Activated naive CD4-positive, alpha-beta T cell treated with Interleukin-2 at 50 U/mL for 16 hours (primary cell): ENCODE measurements at regions not wholly inside any gene's neighbourhood (a gene's known extent, or its start where the extent isn't known, plus 50 kb on each side); places are given as distances from the start of the nearest gene placed in this dataset.
"Not testable (repeated sequence)": the region's sequence is repeated elsewhere in the genome, so short reads cannot be mapped to it uniquely, and the experiment has no call there.

Experiments
- DNase-seq: peaks from one replicate; pipeline ENCODE4 v3.0.0-alpha.2; 2020

GRCh38 chr10:3287572-3288445, 115.2 kb upstream of the PITRM1 start:
- DNase-seq, result no peak

DNA sequence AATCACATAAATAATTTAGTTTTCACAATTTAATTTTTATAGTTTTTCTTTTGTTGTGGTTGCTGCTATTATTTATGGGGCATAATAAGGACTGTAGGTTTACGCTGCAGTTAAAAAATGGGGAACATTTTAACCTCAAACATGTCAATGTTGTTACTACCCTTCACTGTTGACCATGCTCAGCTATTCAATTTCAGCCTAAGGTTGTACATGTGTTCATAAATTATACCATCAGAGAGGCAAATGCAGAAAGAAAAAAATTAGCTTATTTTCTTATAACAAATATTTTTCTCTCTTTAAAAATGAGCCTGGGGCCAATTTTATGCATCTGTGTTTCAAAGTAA, 110.1 kb upstream of the PITRM1 start:
- DNase-seq, result no peak

- no peak for DNase-seq
Observed at GRCh38 chr10:3281941-3282673, 109.5 kb upstream of the PITRM1 start.

DNA sequence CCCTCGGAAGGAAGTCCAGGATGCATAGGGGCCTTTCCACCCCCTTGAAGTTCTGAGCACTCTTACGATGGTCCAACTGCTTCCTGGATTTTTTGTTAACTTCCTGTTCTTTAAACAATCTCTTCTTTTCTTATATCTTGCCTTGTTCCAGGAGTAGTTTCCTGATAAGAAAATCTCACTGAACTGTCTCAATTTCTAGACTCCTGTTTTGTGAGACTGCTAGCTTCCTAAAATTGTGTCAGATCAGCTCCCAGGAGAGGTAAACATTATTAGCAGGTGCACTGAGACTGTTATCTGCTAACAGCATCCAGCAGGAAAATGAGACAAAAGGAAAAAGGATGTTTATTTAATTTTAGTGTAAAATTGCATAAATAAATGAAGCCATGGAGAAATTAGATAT, 106.2 kb upstream of the PITRM1 start:
- no peak for DNase-seq

GRCh38 chr10:3277566-3277965, 105.0 kb upstream of the PITRM1 start:
- DNase-seq, result no peak

DNA sequence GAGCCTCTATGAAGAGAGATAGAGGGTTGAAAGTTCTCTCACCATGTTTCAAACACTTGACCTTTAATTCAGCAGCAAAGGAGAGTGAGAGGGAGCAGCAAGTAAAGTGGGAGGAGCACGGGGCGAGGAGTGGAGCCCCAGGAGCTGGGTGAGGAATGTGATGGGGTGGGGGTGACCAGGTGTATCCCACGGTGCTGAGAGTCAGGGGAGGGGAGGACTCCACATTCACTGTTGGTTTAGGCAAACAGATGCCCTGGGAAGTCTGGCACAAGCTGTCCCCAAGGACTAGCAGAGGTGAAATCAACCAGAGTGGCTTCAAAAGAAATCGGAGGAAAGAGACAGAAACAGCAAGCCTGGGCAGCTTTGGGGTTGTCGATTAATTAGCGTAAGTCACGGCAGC, 101.8 kb upstream of the PITRM1 start:
- no peak for DNase-seq

GRCh38 chr10:3273966-3274365, 101.4 kb upstream of the PITRM1 start:
- DNase-seq, result no peak

DNA sequence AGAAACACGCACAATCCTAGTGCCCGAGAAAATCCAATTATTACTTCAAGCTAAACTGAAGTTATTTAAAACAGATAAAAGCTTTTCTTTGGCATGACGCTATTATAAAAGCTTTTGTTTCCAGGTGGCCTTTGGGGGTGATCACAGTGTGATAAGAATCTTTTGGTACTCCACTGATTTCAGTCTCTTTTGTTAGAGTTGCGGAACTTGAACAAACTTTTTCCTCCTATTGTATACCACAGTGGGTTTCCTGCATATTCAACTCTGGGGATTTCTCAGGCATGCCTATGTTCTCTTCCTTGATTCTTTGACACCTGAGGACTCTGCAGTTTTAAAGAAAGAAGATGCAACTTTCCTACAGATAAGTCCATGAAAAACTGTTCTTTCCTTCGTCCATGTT, 99.7 kb upstream of the PITRM1 start:
- no peak for DNase-seq

DNA sequence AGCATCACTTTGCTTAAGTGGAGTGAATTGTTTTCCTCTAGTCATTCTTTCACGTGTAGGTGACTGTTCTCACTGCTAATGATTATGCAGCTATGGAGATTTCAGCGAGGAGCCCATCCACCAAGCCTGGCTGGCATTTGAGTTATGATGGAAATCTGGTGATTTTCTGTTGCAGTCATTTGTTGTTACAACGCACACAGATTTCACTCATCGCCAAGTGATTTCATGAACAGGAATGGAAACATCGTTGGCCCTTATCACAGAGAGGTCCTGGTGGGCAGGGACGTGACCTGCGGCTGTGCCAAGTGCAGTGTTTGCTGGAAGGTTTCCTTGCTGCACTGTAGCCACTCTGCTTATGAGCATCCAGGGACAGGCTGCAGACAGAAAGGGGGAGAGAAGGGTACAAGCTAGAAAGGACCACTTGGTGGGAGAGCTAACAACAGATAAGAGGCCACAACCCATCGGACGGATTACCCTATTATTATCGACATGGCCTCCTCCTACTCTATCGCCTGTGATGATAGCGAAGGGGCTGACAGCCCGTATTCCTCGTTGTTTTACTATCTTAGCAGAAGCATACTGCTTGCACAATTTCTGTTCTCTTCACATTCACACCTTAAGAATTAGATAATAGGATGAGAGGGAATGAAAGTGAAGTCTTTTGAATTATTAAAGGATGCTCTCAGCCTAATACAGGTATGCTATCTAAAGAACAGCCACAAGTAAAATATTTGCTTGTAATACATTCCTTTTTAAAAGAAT, 99.0 kb upstream of the PITRM1 start:
- no peak for DNase-seq

DNA sequence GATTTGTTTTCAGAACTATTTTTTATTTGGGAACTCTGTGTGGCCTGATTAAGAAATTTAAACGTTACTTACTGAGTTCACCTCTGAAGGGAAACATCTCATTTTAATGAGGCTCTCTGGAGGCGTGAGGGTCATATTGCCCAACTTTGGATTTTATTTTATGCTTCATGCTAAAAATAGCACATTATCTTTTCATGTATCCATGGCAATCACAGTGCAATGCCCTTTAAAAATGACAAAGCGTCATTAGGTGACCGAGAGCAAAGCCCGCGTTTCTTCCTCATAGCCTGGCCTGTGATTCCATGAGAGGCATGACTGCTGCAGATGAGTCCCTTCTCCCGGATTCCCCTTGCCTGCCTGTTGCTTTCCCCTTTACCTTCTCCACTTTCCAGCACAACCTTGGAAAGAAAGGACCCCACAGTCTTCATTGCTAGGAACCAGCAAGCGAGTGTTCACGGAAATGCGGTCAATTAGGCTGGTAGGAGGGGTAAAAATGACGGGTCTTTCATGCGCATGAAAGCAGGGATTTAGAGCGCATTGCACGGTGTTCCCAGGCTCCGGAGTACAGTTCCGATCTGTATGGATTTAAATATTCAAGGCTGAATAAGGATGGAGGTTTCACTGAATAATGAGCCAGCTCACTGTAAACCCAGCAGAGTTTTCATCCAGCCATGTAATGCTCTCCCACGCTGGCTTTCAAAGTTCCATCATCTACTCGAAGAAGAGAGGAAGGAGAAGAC, 98.2 kb upstream of the PITRM1 start:
- DNase-seq, result no peak

GRCh38 chr10:3268025-3268424, 95.4 kb upstream of the PITRM1 start:
- no peak for DNase-seq

GRCh38 chr10:3265088-3265487, 92.5 kb upstream of the PITRM1 start:
- DNase-seq, result no peak

DNA sequence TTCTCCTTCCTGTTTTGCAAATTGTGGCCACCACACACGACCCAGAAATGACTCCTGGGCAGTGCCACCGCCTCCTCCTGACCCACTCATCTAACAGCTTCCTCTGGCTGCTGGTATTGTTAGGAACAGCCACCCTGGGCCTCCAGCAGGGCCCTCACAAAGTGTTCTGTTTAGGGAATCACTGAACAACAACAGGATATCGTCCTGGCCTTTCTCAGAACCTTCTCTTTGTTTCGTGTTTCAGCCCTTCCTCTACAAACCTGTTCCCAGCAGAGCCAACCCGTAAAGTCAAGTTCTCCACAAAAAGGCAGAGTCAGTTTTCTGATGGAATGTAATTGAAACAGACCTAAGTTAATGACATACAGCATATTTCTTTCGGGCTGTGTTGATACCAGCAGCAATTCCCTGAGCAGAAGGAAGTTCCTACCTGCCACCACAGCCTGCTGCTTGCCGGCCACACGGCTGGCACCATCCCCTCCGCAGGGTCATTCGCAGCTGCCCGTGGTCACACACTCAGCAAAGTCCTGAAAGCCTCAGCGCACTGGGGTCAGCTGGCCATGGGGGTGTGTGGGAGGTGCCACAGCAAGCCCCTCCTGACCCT, 91.7 kb upstream of the PITRM1 start:
- no peak for DNase-seq

- no peak for DNase-seq
Observed at GRCh38 chr10:3263747-3264146, 91.2 kb upstream of the PITRM1 start.

GRCh38 chr10:3263082-3263481, 90.5 kb upstream of the PITRM1 start:
- no peak for DNase-seq

DNA sequence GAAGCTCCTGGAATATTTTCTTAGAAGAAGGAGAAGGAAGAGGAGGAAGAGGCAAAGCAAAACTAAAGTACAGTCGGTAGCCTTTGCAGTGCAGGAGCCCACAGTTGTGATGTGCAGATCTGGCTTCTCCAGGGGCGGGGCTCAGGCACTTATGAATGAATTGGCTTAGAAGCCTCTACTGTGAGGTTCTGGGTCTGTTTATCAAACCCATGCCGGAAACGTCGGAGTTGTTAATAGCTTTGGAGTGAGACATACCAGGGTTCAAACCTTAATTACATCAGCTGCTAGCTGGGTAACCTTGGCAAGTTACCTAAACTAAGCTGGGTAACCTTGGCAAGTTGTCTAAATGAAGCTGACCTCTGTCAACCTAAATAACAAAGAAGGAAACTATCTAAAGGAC, 89.3 kb upstream of the PITRM1 start:
- DNase-seq, result no peak

DNA sequence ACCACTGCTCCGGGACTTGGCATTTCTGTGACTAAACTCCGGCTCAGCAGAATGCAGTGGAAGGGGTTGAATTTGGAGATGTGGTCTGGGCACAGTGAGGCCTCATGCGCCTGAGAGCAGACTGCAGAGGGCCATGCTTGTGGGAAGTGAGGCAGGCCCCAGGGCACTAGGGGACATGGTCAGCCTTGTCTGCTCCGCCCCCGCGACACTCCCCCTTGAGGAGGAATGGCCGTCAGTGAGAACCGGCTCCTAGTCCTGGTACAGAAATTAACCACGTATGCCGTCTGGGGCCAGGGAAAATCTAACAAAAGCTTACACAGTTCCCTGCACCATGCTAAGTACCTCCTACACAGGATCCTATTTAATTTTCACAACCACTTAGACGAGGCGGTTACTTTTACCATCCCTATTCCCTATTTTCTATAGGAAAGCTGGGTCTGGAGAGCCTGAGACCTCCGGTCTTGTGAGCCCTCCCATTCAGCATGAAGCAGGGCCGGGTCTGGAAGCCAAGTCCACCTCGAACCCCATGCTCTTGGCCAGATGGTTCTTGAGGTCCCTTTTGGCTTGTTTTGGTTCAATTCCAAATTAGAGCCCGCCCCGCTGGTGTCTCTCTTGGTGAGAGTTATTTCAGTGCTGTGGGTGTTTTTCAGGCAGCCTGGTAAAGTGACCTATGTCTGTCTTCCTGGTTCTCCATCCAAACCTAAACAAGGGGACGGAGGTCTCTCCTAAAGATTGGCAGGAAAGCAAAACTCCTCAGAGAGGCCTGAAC, 87.7 kb upstream of the PITRM1 start:
- DNase-seq, result no peak

- DNase-seq, result no peak
Observed at GRCh38 chr10:3259499-3259898, 86.9 kb upstream of the PITRM1 start.

DNA sequence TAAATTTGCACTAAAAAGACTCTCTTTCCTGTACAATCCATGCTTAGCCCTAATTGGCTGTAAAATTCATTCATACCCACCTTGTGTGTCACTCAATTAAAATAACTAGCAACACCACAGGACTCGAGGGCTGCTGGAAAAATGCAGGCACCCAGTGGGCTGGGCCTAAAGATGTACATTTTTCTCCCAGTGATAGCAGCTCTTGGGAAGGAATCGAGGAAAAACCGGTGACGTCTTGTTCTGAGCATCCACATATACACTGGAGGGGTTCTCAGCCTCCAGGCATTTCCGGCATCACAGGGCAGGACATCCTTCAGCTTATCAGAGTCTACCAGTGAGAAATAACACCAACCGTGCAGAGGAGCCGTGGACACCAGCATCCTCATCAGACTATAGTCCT, 85.8 kb upstream of the PITRM1 start:
- no peak for DNase-seq

- DNase-seq, result no peak
Observed at GRCh38 chr10:3255616-3256015, 83.0 kb upstream of the PITRM1 start.

GRCh38 chr10:3255075-3255474, 82.5 kb upstream of the PITRM1 start:
- DNase-seq, result no peak

GRCh38 chr10:3253974-3254373, 81.4 kb upstream of the PITRM1 start:
- DNase-seq, result not testable (repeated sequence)
